ENCODE measurements at regions not wholly inside any gene's neighbourhood (a gene's known extent, or its start where the extent isn't known, plus 50 kb on each side); places are given as distances from the start of the nearest gene placed in this dataset.

- DNase-seq (ENCODE audit: low read depth), result no peak
- TF ChIP-seq CTCF (conservative IDR thresholded peaks at IDR 0.05; ENCODE audit: control insufficient read depth, insufficient read depth, low read depth, low read length), result no peak
- no peak within 1 kb of the TSS for H3K4me3 ChIP-seq (ENCODE audit: control insufficient read depth, low read depth, low read length)
Observed at GRCh38 chr3:159839561-159840379, 148.9 kb upstream of the IL12A start, which contains the start of gene SCHIP1. TSS of gene SCHIP1 (plus strand) at chr3:159839861.

- peak; percentile 25 for DNase-seq (ENCODE audit: low read depth)
- H3K4me3 ChIP-seq (ENCODE audit: control insufficient read depth, low read depth, low read length), result no peak overlapping the region
- no peak for TF ChIP-seq CTCF (conservative IDR thresholded peaks at IDR 0.05; ENCODE audit: control insufficient read depth, insufficient read depth, low read depth, low read length)
Observed at GRCh38 chr3:159840703-159841299, 147.8 kb upstream of the IL12A start.

- DNase-seq (ENCODE audit: low read depth), result no peak
- no peak overlapping the region for H3K4me3 ChIP-seq (ENCODE audit: control insufficient read depth, low read depth, low read length)
- TF ChIP-seq CTCF (conservative IDR thresholded peaks at IDR 0.05; ENCODE audit: control insufficient read depth, insufficient read depth, low read depth, low read length), result no peak
Observed at GRCh38 chr3:159841766-159842165, 146.9 kb upstream of the IL12A start.

- TF ChIP-seq CTCF (conservative IDR thresholded peaks at IDR 0.05; ENCODE audit: control insufficient read depth, insufficient read depth, low read depth, low read length), result no peak
- H3K4me3 ChIP-seq (ENCODE audit: control insufficient read depth, low read depth, low read length), result no peak overlapping the region
Observed at GRCh38 chr3:159843840-159844730, 144.6 kb upstream of the IL12A start.

GRCh38 chr3:159844801-159845261 lies 143.8 kb upstream of the IL12A start:
- TF ChIP-seq CTCF (conservative IDR thresholded peaks at IDR 0.05; ENCODE audit: control insufficient read depth, insufficient read depth, low read depth, low read length), result no peak
- DNase-seq (ENCODE audit: low read depth), result no peak
- H3K4me3 ChIP-seq (ENCODE audit: control insufficient read depth, low read depth, low read length), result no peak overlapping the region

More at GRCh38 chr3:159843840-159844730, 144.6 kb upstream of the IL12A start:
- no peak for DNase-seq (ENCODE audit: low read depth)

GRCh38 chr3:159845737-159846136 lies 142.9 kb upstream of the IL12A start:
- no peak for TF ChIP-seq CTCF (conservative IDR thresholded peaks at IDR 0.05; ENCODE audit: control insufficient read depth, insufficient read depth, low read depth, low read length)
- no peak overlapping the region for H3K4me3 ChIP-seq (ENCODE audit: control insufficient read depth, low read depth, low read length)
- no peak for DNase-seq (ENCODE audit: low read depth)

Data from fibroblast of mammary gland (primary cell).